HCT116 (cell line): ENCODE measurements at regions not wholly inside any gene's neighbourhood (a gene's known extent, or its start where the extent isn't known, plus 50 kb on each side); places are given as distances from the start of the nearest gene placed in this dataset.

Experiments
- ATAC-seq: fragments of 200-7000 bp; cut with Tn5 transposase; 2 replicates; pipeline ENCODE4 v1.9.1; 2020; ENCODE audit warnings: mild to moderate bottlenecking, moderate library complexity
- BruUV-seq: library from RNA; stranded (reverse); fragments of 400-500 nt; replicated peaks from 2 replicates; lab custom pipeline; 2021; lab: Mats Ljungman, UMichigan
- CTCF ChIA-PET: fragments of 300-600 bp; sonication (Branson Sonifier 250); formaldehyde crosslinking; loops from one replicate; lab custom pipeline; 2021; ENCODE audit warnings: antibody characterized with exemption; lab: Charles Lee
- POLR2A ChIA-PET: fragments of 300-600, 350-600 bp; sonication (Branson Sonifier 250); formaldehyde crosslinking; loops from one replicate; lab custom pipeline; 2021; ENCODE audit warnings: antibody characterized with exemption; lab: Charles Lee
- RAD21 ChIA-PET, 2 experiments: fragments of 300-600 bp; sonication (Branson Sonifier 250); formaldehyde crosslinking; loops; one replicate each; lab custom pipeline; 2023; ENCODE audit warnings: low total read pairs in 2 of 2; ENCODE audit not compliant: uncharacterized antibody in 2 of 2, unreplicated experiment in 2 of 2, low non-redundant PET in 1 of 2; lab: Charles Lee
- DNase-seq: peaks from one replicate; pipeline ENCODE4 v3.0.0-alpha.2; 2010; ENCODE audit warnings: low read depth, low spot score
- H2AFZ ChIP-seq: fragments of 200-600 bp; shearing (Covaris generic), sonication (generic); 2 replicates; pipeline ENCODE4 v1.6.1; 2017; ENCODE audit warnings: low read depth, mixed run types, mixed read lengths, antibody characterized with exemption, low read length; ENCODE audit not compliant: poor library complexity, severe bottlenecking
- H3K27ac ChIP-seq: 2 replicates; pipeline ENCODE4 v1.5.1; 2012; ENCODE audit warnings: low read depth, low read length
- H3K27me3 ChIP-seq: fragments of 200-600 bp; sonication (generic); 2 replicates; pipeline ENCODE4 v1.6.1; 2016; ENCODE audit warnings: mixed run types, low read length, mixed read lengths; ENCODE audit not compliant: insufficient read depth
- H3K36me3 ChIP-seq, 2 experiments: fragments of 200-500 bp in 1 of 2; fragments of 200-600 bp in 1 of 2; sonication (Bioruptor generic) in 1 of 2; sonication (generic) in 1 of 2; 2 replicates each; pipeline versions ENCODE4 v1.5.1 to v1.6.1; 2014 to 2016; ENCODE audit warnings: low read length in 2 of 2, inconsistent platforms in 1 of 2, mixed read lengths in 1 of 2, mixed run types in 1 of 2; ENCODE audit not compliant: insufficient read depth in 2 of 2, control insufficient read depth in 1 of 2
- H3K4me1 ChIP-seq, 2 experiments: fragments of 200-600 bp in 1 of 2; sonication (generic) in 1 of 2; 2 replicates each; pipeline versions ENCODE4 v1.5.1 to v1.6.1; 2012 to 2017; ENCODE audit warnings: low read length in 2 of 2, inconsistent platforms in 1 of 2, mild to moderate bottlenecking in 1 of 2, mixed read lengths in 1 of 2, mixed run types in 1 of 2, moderate library complexity in 1 of 2; ENCODE audit not compliant: insufficient read depth in 2 of 2, control insufficient read depth in 1 of 2
- H3K4me2 ChIP-seq: fragments of 200-600 bp; sonication (generic); 2 replicates; pipeline ENCODE4 v1.6.1; 2017; ENCODE audit warnings: mixed run types, low read length, mixed read lengths
- H3K4me3 ChIP-seq, 2 experiments: fragments of 200-600 bp in 1 of 2; sonication (generic) in 1 of 2; replicated peaks in 1 of 2; 2 replicates each; pipeline ENCODE4 v1.5.1; 2011 to 2016; ENCODE audit warnings: low read length in 2 of 2, control low read depth in 1 of 2, low read depth in 1 of 2, mild to moderate bottlenecking in 1 of 2, mixed read lengths in 1 of 2, mixed run types in 1 of 2
- H3K79me2 ChIP-seq: fragments of 200-600 bp; sonication (generic); 2 replicates; pipeline ENCODE4 v1.6.1; 2017; ENCODE audit warnings: mild to moderate bottlenecking, mixed run types, low read length, moderate library complexity, mixed read lengths; ENCODE audit not compliant: insufficient read depth
- H3K9ac ChIP-seq: fragments of 200-600 bp; sonication (generic); 2 replicates; pipeline ENCODE4 v1.6.1; 2016; ENCODE audit warnings: low read length, mixed read lengths
- H3K9me2 ChIP-seq: fragments of 200-600 bp; sonication (generic), shearing (Covaris generic); 2 replicates; pipeline ENCODE4 v1.6.1; 2017; ENCODE audit warnings: mixed run types, mild to moderate bottlenecking, moderate library complexity; ENCODE audit not compliant: insufficient read depth
- H3K9me3 ChIP-seq, 2 experiments: fragments of 200-500 bp in 1 of 2; fragments of 200-600 bp in 1 of 2; sonication (Bioruptor generic) in 1 of 2; sonication (generic) in 1 of 2; 2 replicates each; pipeline ENCODE4 v1.6.1; 2014 to 2017; ENCODE audit warnings: low read length in 2 of 2, mixed read lengths in 2 of 2, inconsistent platforms in 1 of 2, low read depth in 1 of 2, mild to moderate bottlenecking in 1 of 2, mixed run types in 1 of 2, moderate library complexity in 1 of 2; ENCODE audit not compliant: control insufficient read depth in 1 of 2, insufficient read depth in 1 of 2
- H4K20me1 ChIP-seq: fragments of 200-600 bp; sonication (generic), shearing (Covaris generic); 2 replicates; pipeline ENCODE4 v1.6.1; 2017; ENCODE audit warnings: mixed run types, mild to moderate bottlenecking, moderate library complexity; ENCODE audit not compliant: insufficient read depth
- ATF3 ChIP-seq: IDR thresholded peaks from 2 replicates; pipeline ENCODE4 v1.6.1; 2012
- CEBPB ChIP-seq: IDR thresholded peaks from 2 replicates; pipeline ENCODE4 v1.6.1; 2012; ENCODE audit warnings: low read depth
- EGR1 ChIP-seq: IDR thresholded peaks from 2 replicates; pipeline ENCODE4 v1.6.1; 2012; ENCODE audit warnings: low read depth
- ELF1 ChIP-seq: IDR thresholded peaks from 2 replicates; pipeline ENCODE4 v1.6.1; 2012; ENCODE audit warnings: low read depth, borderline replicate concordance
- EZH2 ChIP-seq: fragments of 200-600 bp; sonication (generic); IDR thresholded peaks from 2 replicates; pipeline ENCODE4 v1.6.1; 2017; ENCODE audit warnings: antibody characterized with exemption, mixed run types
- EZH2phosphoT487 ChIP-seq: fragments of 200-600 bp; IDR thresholded peaks from 2 replicates; pipeline ENCODE4 v1.6.1; 2018; ENCODE audit warnings: antibody characterized with exemption, borderline replicate concordance
- JUND ChIP-seq: IDR thresholded peaks from 2 replicates; pipeline ENCODE4 v1.6.1; 2012
- POLR2A ChIP-seq: IDR thresholded peaks from 2 replicates; pipeline ENCODE4 v1.7.0; 2011; ENCODE audit warnings: borderline replicate concordance; ENCODE audit not compliant: insufficient read depth, insufficient read length; ENCODE audit errors: extremely low read depth
- RAD21 ChIP-seq: IDR thresholded peaks from 2 replicates; pipeline ENCODE4 v1.6.1; 2012; ENCODE audit warnings: low read depth, mild to moderate bottlenecking
- REST ChIP-seq: IDR thresholded peaks from 2 replicates; pipeline ENCODE4 v1.6.1; 2012; ENCODE audit warnings: low read depth
- SIN3A ChIP-seq: IDR thresholded peaks from 2 replicates; pipeline ENCODE4 v1.6.1; 2012; ENCODE audit warnings: low read depth
- SRF ChIP-seq: IDR thresholded peaks from 2 replicates; pipeline ENCODE4 v1.6.1; 2012; ENCODE audit warnings: low read depth
- YY1 ChIP-seq: IDR thresholded peaks from 2 replicates; pipeline ENCODE4 v1.6.1; 2011; ENCODE audit warnings: low read length, low read depth, moderate library complexity, mild to moderate bottlenecking; ENCODE audit not compliant: insufficient replicate concordance; ENCODE audit errors: extremely low read depth
- ZBTB33 ChIP-seq: IDR thresholded peaks from 2 replicates; pipeline ENCODE4 v1.6.1; 2011; ENCODE audit warnings: mild to moderate bottlenecking, low read length, moderate library complexity; ENCODE audit not compliant: insufficient replicate concordance; ENCODE audit errors: extremely low read depth
- ZNF274 ChIP-seq: fragments of 200-500 bp; sonication (Bioruptor generic); IDR thresholded peaks from 2 replicates; pipeline ENCODE4 v1.6.1; 2014; ENCODE audit warnings: mild to moderate bottlenecking, low read depth, low read length, inconsistent platforms
- intact Hi-C: fragments of 100-400 bp; cut with micrococcal nuclease; formaldehyde crosslinking; loops from 2 replicates; pipeline ENCODE4 v1.10.0; 2022

GRCh38 chr20:60802676-60803075 is 449.4 kb upstream of the CDH4 start (continued):
- TF ChIP-seq YY1 (no peak), EZH2phosphoT487 (no peak)

- no peak for ATAC-seq
- Histone ChIP-seq H3K27me3 (no peaks in the 10 kb centered on the region), H4K20me1 (no peaks in the 10 kb centered on the region), H3K9me2 (no peaks in the 10 kb centered on the region), H3K9ac (no peak overlapping the region), H3K27ac (no peak overlapping the region), H3K79me2 (no peaks in the 10 kb centered on the region), H3K36me3 (no peaks in the 10 kb centered on the region), H3K9me3 (peaks cover 0 to 39% of the 10 kb centered on the region in 2 experiments; a peak in 2 of 4 replicates), H3K4me3 (no peak overlapping the region), H3K4me2 (no peak overlapping the region), H3K4me1 (no peaks in the 10 kb centered on the region), H2AFZ (no peak overlapping the region)
- BruUV-seq, result no TSS peak
- intact Hi-C loops, result no loop called here
- ChIA-PET RAD21 (no interaction called here), POLR2A (no interaction called here), CTCF (no interaction called here)
- TF ChIP-seq JUND, result no peak
- TF ChIP-seq ZBTB33, result no peak
- TF ChIP-seq ZNF274, result no peak
- TF ChIP-seq ATF3, result no peak
- TF ChIP-seq SIN3A, result no peak
- TF ChIP-seq YY1, result no peak
- TF ChIP-seq EZH2, result no peak
- TF ChIP-seq SRF, result no peak
- TF ChIP-seq RAD21, result no peak
- TF ChIP-seq EGR1, result no peak
- TF ChIP-seq POLR2A, result no peak
- no peak for TF ChIP-seq REST
- TF ChIP-seq ELF1, result no peak
- no peak for TF ChIP-seq CEBPB
- no peak for DNase-seq
These were observed 448.6 kb upstream of the CDH4 start for GRCh38 chr20:60803335-60804055.
